NCI-H1048 (cell line): ENCODE measurements at regions not wholly inside any gene's neighbourhood (a gene's known extent, or its start where the extent isn't known, plus 50 kb on each side); places are given as distances from the start of the nearest gene placed in this dataset.

Experiments
- DNase-seq: peaks from one replicate; lab custom pipeline; 2025; lab: John Stamatoyannopoulos, UW

- DNase-seq, result no peak
Observed at GRCh38 chr10:43869669-43870322, 221.1 kb upstream of the ZNF32 start.

GRCh38 chr10:43868952-43869351 lies 220.3 kb upstream of the ZNF32 start:
- DNase-seq, result no peak

- DNase-seq, result no peak
Observed at GRCh38 chr10:43867667-43868565, 219.2 kb upstream of the ZNF32 start.

GRCh38 chr10:43867113-43867512 lies 218.4 kb upstream of the ZNF32 start:
- DNase-seq, result no peak

- no peak for DNase-seq
Observed at GRCh38 chr10:43866712-43867111, 218.0 kb upstream of the ZNF32 start.

GRCh38 chr10:43865265-43866135 lies 216.8 kb upstream of the ZNF32 start:
- no peak for DNase-seq

GRCh38 chr10:43864656-43865055 lies 216.0 kb upstream of the ZNF32 start:
- no peak for DNase-seq

GRCh38 chr10:43863859-43864591 lies 215.3 kb upstream of the ZNF32 start:
- DNase-seq, result no peak

- DNase-seq, result no peak
Observed at GRCh38 chr10:43863270-43863669, 214.6 kb upstream of the ZNF32 start.

- DNase-seq, result no peak
Observed at GRCh38 chr10:43862756-43863155, 214.1 kb upstream of the ZNF32 start.

- DNase-seq, result no peak
Observed at GRCh38 chr10:43861966-43862751, 213.5 kb upstream of the ZNF32 start.

- no peak for DNase-seq
Observed at GRCh38 chr10:43859016-43859525, 210.4 kb upstream of the ZNF32 start.

GRCh38 chr10:43857931-43858315 lies 209.2 kb upstream of the ZNF32 start:
- DNase-seq, result no peak

GRCh38 chr10:43857206-43857930 lies 208.7 kb upstream of the ZNF32 start:
- DNase-seq, result no peak

- no peak for DNase-seq
Observed at GRCh38 chr10:43856299-43856698, 207.6 kb upstream of the ZNF32 start.

- DNase-seq, result no peak
Observed at GRCh38 chr10:43855667-43856210, 207.1 kb upstream of the ZNF32 start.

- DNase-seq, result peak; percentile 20
Observed at GRCh38 chr10:43854007-43854406, 205.3 kb upstream of the ZNF32 start.

GRCh38 chr10:43853369-43853768 lies 204.7 kb upstream of the ZNF32 start:
- DNase-seq, result no peak

- no peak for DNase-seq
Observed at GRCh38 chr10:43852644-43853214, 204.0 kb upstream of the ZNF32 start.
